ENCODE measurements at regions not wholly inside any gene's neighbourhood (a gene's known extent, or its start where the extent isn't known, plus 50 kb on each side); places are given as distances from the start of the nearest gene placed in this dataset.

- Histone ChIP-seq H3K4me1 (no peaks in the 10 kb centered on the region), H3K9me3 (no peaks in the 10 kb centered on the region), H3K4me3 (no peak overlapping the region), H3K27ac (no peak overlapping the region), H3K27me3 (no peaks in the 10 kb centered on the region), H3K36me3 (no peaks in the 10 kb centered on the region)
- TF ChIP-seq POLR2A (IDR thresholded peaks at IDR 0.05) (no peak), CTCF (IDR thresholded peaks at IDR 0.05) (no peak), EP300 (IDR thresholded peaks at IDR 0.05) (no peak), POLR2AphosphoS5 (IDR thresholded peaks at IDR 0.05) (no peak)
- 78 to 79% methylated on average over 3 of the region's 3 CpGs for WGBS, 2 donors
- intact Hi-C loops (cut with DNase I) = no loop called here
- no peak for DNase-seq
Measured at GRCh38 chr11:98155696-98156095, 865.1 kb upstream of the CNTN5 start.

GRCh38 chr11:98177925-98178324, 842.8 kb upstream of the CNTN5 start:
- Histone ChIP-seq H3K4me3 (no peak overlapping the region), H3K27me3 (no peaks in the 10 kb centered on the region), H3K4me1 (no peaks in the 10 kb centered on the region), H3K9me3 (no peaks in the 10 kb centered on the region), H3K27ac (no peak overlapping the region), H3K36me3 (no peaks in the 10 kb centered on the region)
- DNase-seq = no peak
- TF ChIP-seq POLR2A (IDR thresholded peaks at IDR 0.05) (no peak), CTCF (IDR thresholded peaks at IDR 0.05) (no peak), EP300 (IDR thresholded peaks at IDR 0.05) (no peak), POLR2AphosphoS5 (IDR thresholded peaks at IDR 0.05) (no peak)
- 74 to 80% methylated on average over 5 of the region's 5 CpGs for WGBS, 2 donors
- intact Hi-C loops (cut with DNase I) = no loop called here

- Histone ChIP-seq H3K27me3 (no peaks in the 10 kb centered on the region), H3K4me1 (no peaks in the 10 kb centered on the region), H3K9me3 (peaks cover 0 to 4% (median 0%) of the 10 kb centered on the region in 4 donors), H3K4me3 (no peak overlapping the region), H3K36me3 (no peaks in the 10 kb centered on the region), H3K27ac (no peak overlapping the region)
- TF ChIP-seq POLR2A (IDR thresholded peaks at IDR 0.05) (no peak), POLR2AphosphoS5 (IDR thresholded peaks at IDR 0.05) (no peak), EP300 (IDR thresholded peaks at IDR 0.05) (no peak), CTCF (IDR thresholded peaks at IDR 0.05) (no peak)
- DNase-seq = no peak
- intact Hi-C loops (cut with DNase I) = no loop called here
- 33 to 54% methylated on average over 1 of the region's 1 CpG for WGBS, 2 donors
Measured at GRCh38 chr11:98180511-98180910, 840.2 kb upstream of the CNTN5 start.

- TF ChIP-seq CTCF (IDR thresholded peaks at IDR 0.05) (no peak), POLR2A (IDR thresholded peaks at IDR 0.05) (no peak), EP300 (IDR thresholded peaks at IDR 0.05) (no peak), POLR2AphosphoS5 (IDR thresholded peaks at IDR 0.05) (no peak)
- no peak overlapping the region for H3K4me3 ChIP-seq
- H3K9me3 ChIP-seq = peaks cover 0 to 4% (median 0%) of the 10 kb centered on the region in 4 donors
- intact Hi-C loops (cut with DNase I) = no loop called here
- no peak overlapping the region for H3K27ac ChIP-seq
- 34 to 56% methylated on average over 2 of the region's 2 CpGs for WGBS, 2 donors
- DNase-seq = no peak
- H3K36me3 ChIP-seq = no peaks in the 10 kb centered on the region
- H3K27me3 ChIP-seq = no peaks in the 10 kb centered on the region
- no peaks in the 10 kb centered on the region for H3K4me1 ChIP-seq
Measured at GRCh38 chr11:98180921-98181320, 839.8 kb upstream of the CNTN5 start.

- no peak for TF ChIP-seq EP300 (IDR thresholded peaks at IDR 0.05)
- no peak for TF ChIP-seq POLR2AphosphoS5 (IDR thresholded peaks at IDR 0.05)
- TF ChIP-seq POLR2A (IDR thresholded peaks at IDR 0.05) = no peak
- no peak for TF ChIP-seq CTCF (IDR thresholded peaks at IDR 0.05)
- WGBS, 2 donors = 66 to 68% methylated on average over 1 of the region's 1 CpG
Measured at GRCh38 chr11:98183034-98183433, 837.7 kb upstream of the CNTN5 start.

More at GRCh38 chr11:98183034-98183433, 837.7 kb upstream of the CNTN5 start:
- Histone ChIP-seq H3K27me3 (no peaks in the 10 kb centered on the region), H3K9me3 (peaks cover 0 to 4% (median 0%) of the 10 kb centered on the region in 4 donors), H3K27ac (no peak overlapping the region), H3K36me3 (no peaks in the 10 kb centered on the region), H3K4me1 (no peaks in the 10 kb centered on the region), H3K4me3 (no peak overlapping the region)
- no peak for DNase-seq
- intact Hi-C loops (cut with DNase I) = no loop called here

Data from sigmoid colon (tissue), 6 donors.